Erythroblast (primary cell): ENCODE measurements at regions not wholly inside any gene's neighbourhood (a gene's known extent, or its start where the extent isn't known, plus 50 kb on each side); places are given as distances from the start of the nearest gene placed in this dataset.

Experiments used
- GATA1 ChIP-seq: IDR thresholded peaks from 2 replicates; pipeline ENCODE4 v1.6.1; 2011; ENCODE audit warnings: low read depth, mild to moderate bottlenecking, control low read depth, low read length, moderate library complexity
- POLR2A ChIP-seq: IDR thresholded peaks from 2 replicates; pipeline ENCODE4 v1.6.1; 2011; ENCODE audit warnings: mild to moderate bottlenecking, low read length

DNA sequence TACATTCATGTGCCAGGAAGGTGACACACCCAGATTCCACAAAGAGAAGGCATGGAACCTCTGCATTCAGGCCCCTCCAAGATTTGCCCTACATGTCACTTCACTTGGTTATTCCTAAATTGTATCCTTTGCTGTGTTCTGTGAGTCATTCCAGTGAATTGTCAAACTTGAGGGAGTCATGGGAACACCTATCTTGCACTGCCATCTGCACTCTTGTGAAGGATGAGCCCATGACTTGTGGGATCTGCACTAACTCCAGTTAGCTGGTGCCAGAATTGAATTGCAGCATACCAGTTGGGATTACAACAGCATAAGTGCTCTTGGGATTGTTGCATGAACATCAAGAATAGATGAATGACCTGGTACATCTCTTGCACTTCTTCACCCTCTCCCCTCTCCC, 1288.0 kb upstream of the ZEB2 start:
- no peak for TF ChIP-seq POLR2A
- TF ChIP-seq GATA1, result no peak
